IMR-90 (cell line): ENCODE measurements at regions not wholly inside any gene's neighbourhood (a gene's known extent, or its start where the extent isn't known, plus 50 kb on each side); places are given as distances from the start of the nearest gene placed in this dataset.

Experiments
- ATAC-seq: fragments of 200-7000 bp; cut with Tn5 transposase; 2 replicates; pipeline ENCODE4 v1.9.1; 2020; ENCODE audit warnings: low read depth, mild to moderate bottlenecking, moderate library complexity
- BruUV-seq: library from RNA; stranded (reverse); fragments of 400-500 nt; replicated peaks from 2 replicates; lab custom pipeline; 2021; lab: Mats Ljungman, UMichigan
- CTCF ChIA-PET: fragments of 300-600 bp; formaldehyde crosslinking; extraction: SDS; loops from one replicate; lab custom pipeline; 2021; ENCODE audit warnings: antibody characterized with exemption; lab: Yijun Ruan, JAX
- POLR2A ChIA-PET: fragments of 300-600 bp; sonication (Branson Sonifier 250); formaldehyde crosslinking; loops from one replicate; lab custom pipeline; 2022; ENCODE audit warnings: antibody characterized with exemption; ENCODE audit not compliant: unreplicated experiment; lab: Charles Lee
- DNase-seq: peaks from one replicate; pipeline ENCODE4 v3.0.0; 2013
- H2AFZ ChIP-seq: replicated peaks from 2 replicates; pipeline ENCODE3; 2013; ENCODE audit warnings: low read length, mild to moderate bottlenecking; ENCODE audit not compliant: poor library complexity
- H2AK5ac ChIP-seq: 2 replicates; pipeline ENCODE4 v1.6.1; 2013; ENCODE audit warnings: low read depth, low read length, inconsistent platforms
- H2AK9ac ChIP-seq: replicated peaks from 2 replicates; pipeline ENCODE3; 2013; ENCODE audit warnings: mild to moderate bottlenecking, low read depth, low read length, moderate library complexity; ENCODE audit not compliant: poor library complexity
- H2BK120ac ChIP-seq: 2 replicates; pipeline ENCODE4 v1.6.1; 2013; ENCODE audit warnings: low read depth, low read length, inconsistent platforms
- H2BK15ac ChIP-seq: 3 replicates; pipeline ENCODE4 v1.6.1; 2013; ENCODE audit warnings: low read depth, low read length, inconsistent platforms
- H2BK20ac ChIP-seq: 2 replicates; pipeline ENCODE4 v1.6.1; 2013; ENCODE audit warnings: low read depth, mild to moderate bottlenecking, inconsistent platforms, low read length, moderate library complexity
- H2BK5ac ChIP-seq: 2 replicates; pipeline ENCODE4 v1.6.1; 2013; ENCODE audit warnings: mild to moderate bottlenecking, low read depth, low read length, inconsistent platforms; ENCODE audit not compliant: poor library complexity, severe bottlenecking
- H3K14ac ChIP-seq: replicated peaks from 2 replicates; pipeline ENCODE4 v1.6.1; 2013; ENCODE audit warnings: low read depth, low read length, inconsistent platforms
- H3K18ac ChIP-seq: 2 replicates; pipeline ENCODE4 v1.6.1; 2013; ENCODE audit warnings: low read depth, low read length, control low read depth
- H3K23ac ChIP-seq: 2 replicates; pipeline ENCODE4 v1.6.1; 2013; ENCODE audit warnings: low read depth, low read length, inconsistent platforms
- H3K27ac ChIP-seq: 2 replicates; pipeline ENCODE4 v1.5.1; 2013; ENCODE audit warnings: mild to moderate bottlenecking, control low read depth, low read length; ENCODE audit not compliant: insufficient read depth
- H3K27me3 ChIP-seq: 2 replicates; pipeline ENCODE4 v1.6.1; 2013; ENCODE audit warnings: low read length; ENCODE audit not compliant: control insufficient read depth, insufficient read depth
- H3K36me3 ChIP-seq: 2 replicates; pipeline ENCODE4 v1.6.1; 2013; ENCODE audit warnings: low read length, mixed read lengths; ENCODE audit not compliant: control insufficient read depth, insufficient read depth
- H3K4ac ChIP-seq: 2 replicates; pipeline ENCODE4 v1.6.1; 2013; ENCODE audit warnings: low read depth, low read length, inconsistent platforms
- H3K4me1 ChIP-seq: 2 replicates; pipeline ENCODE4 v1.6.1; 2013; ENCODE audit warnings: low read length, mixed read lengths; ENCODE audit not compliant: control insufficient read depth, insufficient read depth
- H3K4me2 ChIP-seq: 2 replicates; pipeline ENCODE4 v1.6.1; 2013; ENCODE audit warnings: low read depth, mild to moderate bottlenecking, control low read depth, low read length, moderate library complexity
- H3K4me3 ChIP-seq: 2 replicates; pipeline ENCODE4 v1.5.1; 2013; ENCODE audit warnings: low read depth, mild to moderate bottlenecking, control low read depth, low read length, moderate library complexity; ENCODE audit not compliant: insufficient read depth
- H3K56ac ChIP-seq: 2 replicates; pipeline ENCODE4 v1.6.1; 2013; ENCODE audit warnings: low read length, inconsistent platforms; ENCODE audit not compliant: insufficient read depth; ENCODE audit errors: extremely low read depth
- H3K79me1 ChIP-seq, 2 experiments: 2 replicates each; pipeline ENCODE4 v1.6.1; 2013; ENCODE audit warnings: low read length in 2 of 2, inconsistent platforms in 1 of 2, low read depth in 1 of 2
- H3K9ac ChIP-seq: 2 replicates; pipeline ENCODE4 v1.6.1; 2013; ENCODE audit warnings: low read depth, low read length, control low read depth
- H3K9me1 ChIP-seq: 2 replicates; pipeline ENCODE4 v1.6.1; 2013; ENCODE audit warnings: low read length, inconsistent platforms; ENCODE audit not compliant: insufficient read depth
- H3K9me3 ChIP-seq: 2 replicates; pipeline ENCODE4 v1.6.1; 2013; ENCODE audit warnings: low read length; ENCODE audit not compliant: control insufficient read depth, insufficient read depth
- H4K20me1 ChIP-seq: 2 replicates; pipeline ENCODE4 v1.6.1; 2013; ENCODE audit warnings: low read length, inconsistent platforms; ENCODE audit not compliant: insufficient read depth
- H4K5ac ChIP-seq: 2 replicates; pipeline ENCODE4 v1.6.1; 2013; ENCODE audit warnings: mild to moderate bottlenecking, low read depth, low read length, control low read depth
- H4K8ac ChIP-seq, 2 experiments: 2 replicates each; pipeline ENCODE4 v1.6.1; 2013; ENCODE audit warnings: low read depth in 2 of 2, low read length in 2 of 2, control low read depth in 1 of 2, inconsistent platforms in 1 of 2
- H4K91ac ChIP-seq: 2 replicates; pipeline ENCODE4 v1.6.1; 2013; ENCODE audit warnings: low read depth, low read length, inconsistent platforms; ENCODE audit not compliant: insufficient read depth
- FOS ChIP-seq: fragments of 150-350 bp; IDR thresholded peaks from 2 replicates; pipeline ENCODE4 v1.6.1; 2016; ENCODE audit warnings: low read depth, low read length
- NFE2L2 ChIP-seq: fragments of 150-350 bp; IDR thresholded peaks from 2 replicates; pipeline ENCODE4 v1.6.1; 2016; ENCODE audit warnings: low read depth, mild to moderate bottlenecking, low read length
- RFX5 ChIP-seq: IDR thresholded peaks from 2 replicates; pipeline ENCODE4 v1.8.0; 2012; ENCODE audit warnings: low read depth, mild to moderate bottlenecking, low read length, moderate library complexity
- SMC3 ChIP-seq: fragments of 150-350 bp; IDR thresholded peaks from 2 replicates; pipeline ENCODE4 v1.6.1; 2016; ENCODE audit warnings: low read depth, mild to moderate bottlenecking, antibody characterized with exemption, low read length, moderate library complexity
- WGBS, 2 experiments: methylation state at CpG; one replicate each; pipeline versions ENCODE4 v1.1.5 to v1.1.7; 2013; ENCODE audit warnings: missing lambda C conversion rate in 2 of 2; ENCODE audit not compliant: insufficient read length in 1 of 2; ENCODE audit errors: extremely low coverage in 2 of 2; 5-methylcytosine and 5-hydroxymethylcytosine counted together
- dilution Hi-C: fragments of 300-500 bp; cut with HindIII; formaldehyde crosslinking; loops from one replicate; pipeline ENCODE4 v1.14.3; 2018; ENCODE audit warnings: low sequenced_read_pairs; ENCODE audit not compliant: unreplicated experiment
- in situ Hi-C: fragments of 300-500 bp; cut with MboI; formaldehyde crosslinking; loops from 3 replicates; pipeline ENCODE4 v1.14.3; 2019; ENCODE audit warnings: low sequenced_read_pairs, inconsistent platforms, mixed read lengths
- intact Hi-C: fragments of 100-400 bp; cut with micrococcal nuclease; formaldehyde crosslinking; loops from 2 replicates; pipeline ENCODE4 v1.10.0; 2022

GRCh38 chr3:81349816-81350340 is 411.6 kb downstream of the GBE1 start:
- CTCF ChIA-PET, result no interaction called here
- in situ Hi-C loops (no loop called here), intact Hi-C loops (no loop called here)

More at GRCh38 chr3:81349816-81350340, 411.6 kb downstream of the GBE1 start:
- no peaks in the 10 kb centered on the region for H3K4me1 ChIP-seq
- no peak overlapping the region for H4K91ac ChIP-seq
- no peaks in the 10 kb centered on the region for H3K9me1 ChIP-seq
- no peaks in the 10 kb centered on the region for H3K36me3 ChIP-seq
- DNase-seq (no peak), ATAC-seq (no peak)
- no peak overlapping the region for H3K23ac ChIP-seq
- no peak overlapping the region for H3K27ac ChIP-seq
- no peak overlapping the region for H3K9ac ChIP-seq
- no peak overlapping the region for H4K5ac ChIP-seq
- no peak overlapping the region for H2BK5ac ChIP-seq
- POLR2A ChIA-PET, result no interaction called here
- no peak overlapping the region for H3K18ac ChIP-seq
- H4K8ac ChIP-seq, result no peak overlapping the region
- no peak overlapping the region for H3K4ac ChIP-seq
- H2BK120ac ChIP-seq, result no peak overlapping the region
- H2AFZ ChIP-seq, result no peak overlapping the region
- no TSS peak for BruUV-seq
- H2BK15ac ChIP-seq, result no peak overlapping the region
- H3K4me3 ChIP-seq, result no peak overlapping the region
- no peak overlapping the region for H2BK20ac ChIP-seq
- H4K20me1 ChIP-seq, result no peaks in the 10 kb centered on the region
- TF ChIP-seq RFX5 (no peak), FOS (no peak), NFE2L2 (no peak), SMC3 (no peak)
- H3K79me1 ChIP-seq, result no peaks in the 10 kb centered on the region
- dilution Hi-C loops, result no loop called here
- no peak overlapping the region for H2AK9ac ChIP-seq
- no peak overlapping the region for H3K56ac ChIP-seq
- H3K4me2 ChIP-seq, result no peak overlapping the region
- no peak overlapping the region for H2AK5ac ChIP-seq
- no peak overlapping the region for H3K14ac ChIP-seq
- H3K9me3 ChIP-seq, result no peaks in the 10 kb centered on the region
- no CpG with 5 or more reads among the region's 4 CpGs for WGBS, 2 experiments
- no peaks in the 10 kb centered on the region for H3K27me3 ChIP-seq
